ENCODE measurements at regions not wholly inside any gene's neighbourhood (a gene's known extent, or its start where the extent isn't known, plus 50 kb on each side); places are given as distances from the start of the nearest gene placed in this dataset.

- DNase-seq, result no peak
Measured at GRCh38 chr4:110967936-110968335, 345.1 kb upstream of the PITX2 start.

- DNase-seq, result no peak
Measured at GRCh38 chr4:110970642-110971041, 347.8 kb upstream of the PITX2 start.

- no peak for DNase-seq
Measured at GRCh38 chr4:110975338-110975737, 352.5 kb upstream of the PITX2 start.

GRCh38 chr4:110977554-110977953 is 354.7 kb upstream of the PITX2 start:
- DNase-seq, result no peak

GRCh38 chr4:110978761-110979160 is 355.9 kb upstream of the PITX2 start:
- no peak for DNase-seq

GRCh38 chr4:110982486-110982885 is 359.6 kb upstream of the PITX2 start:
- no peak for DNase-seq

- DNase-seq, result no peak
Measured at GRCh38 chr4:110988722-110989121, 365.8 kb upstream of the PITX2 start.

- no peak for DNase-seq
Measured at GRCh38 chr4:110989125-110989524, 366.2 kb upstream of the PITX2 start.

GRCh38 chr4:110994781-110995180 is 371.9 kb upstream of the PITX2 start:
- no peak for DNase-seq

- no peak for DNase-seq
Measured at GRCh38 chr4:110998320-110998719, 375.4 kb upstream of the PITX2 start.

GRCh38 chr4:111011458-111011857 is 388.6 kb upstream of the PITX2 start:
- DNase-seq, result no peak

- no peak for DNase-seq
Measured at GRCh38 chr4:111013846-111014245, 391.0 kb upstream of the PITX2 start.

- DNase-seq, result no peak
Measured at GRCh38 chr4:111014537-111014936, 391.7 kb upstream of the PITX2 start.

- DNase-seq, result no peak
Measured at GRCh38 chr4:111016416-111016815, 393.5 kb upstream of the PITX2 start.

GRCh38 chr4:111018216-111018615 is 395.3 kb upstream of the PITX2 start:
- no peak for DNase-seq

- no peak for DNase-seq
Measured at GRCh38 chr4:111020476-111020875, 397.6 kb upstream of the PITX2 start.

- no peak for DNase-seq
Measured at GRCh38 chr4:111020961-111021360, 398.1 kb upstream of the PITX2 start.

GRCh38 chr4:111022758-111023157 is 399.9 kb upstream of the PITX2 start:
- no peak for DNase-seq

GRCh38 chr4:111027526-111027925 is 404.6 kb upstream of the PITX2 start:
- DNase-seq, result no peak

GRCh38 chr4:111028795-111029194 is 405.9 kb upstream of the PITX2 start:
- DNase-seq, result no peak

- DNase-seq, result no peak
Measured at GRCh38 chr4:111031001-111031579, 408.2 kb upstream of the PITX2 start.

- no peak for DNase-seq
Measured at GRCh38 chr4:111031596-111031995, 408.7 kb upstream of the PITX2 start.

- DNase-seq, result no peak
Measured at GRCh38 chr4:111037591-111038360, 414.9 kb upstream of the PITX2 start.

- DNase-seq, result no peak
Measured at GRCh38 chr4:111040904-111041303, 418.0 kb upstream of the PITX2 start.

- DNase-seq, result no peak
Measured at GRCh38 chr4:111043286-111043685, 420.4 kb upstream of the PITX2 start.
